IPS-NIHi7 (cell line): ENCODE measurements at regions not wholly inside any gene's neighbourhood (a gene's known extent, or its start where the extent isn't known, plus 50 kb on each side); places are given as distances from the start of the nearest gene placed in this dataset.

ENCODE experiments used
- DNase-seq: peaks from one replicate; pipeline ENCODE4 v3.0.0; 2012; ENCODE audit warnings: mixed read lengths; ENCODE audit errors: extremely low spot score

GRCh38 chr16:86039606-86040005 lies 140.6 kb downstream of the IRF8 start:
- no peak for DNase-seq

GRCh38 chr16:86040496-86040895 lies 141.5 kb downstream of the IRF8 start:
- no peak for DNase-seq

- DNase-seq = no peak
Observed at GRCh38 chr16:86041215-86041614, 142.3 kb downstream of the IRF8 start.

- no peak for DNase-seq
Observed at GRCh38 chr16:86041807-86042206, 142.8 kb downstream of the IRF8 start.

DNA sequence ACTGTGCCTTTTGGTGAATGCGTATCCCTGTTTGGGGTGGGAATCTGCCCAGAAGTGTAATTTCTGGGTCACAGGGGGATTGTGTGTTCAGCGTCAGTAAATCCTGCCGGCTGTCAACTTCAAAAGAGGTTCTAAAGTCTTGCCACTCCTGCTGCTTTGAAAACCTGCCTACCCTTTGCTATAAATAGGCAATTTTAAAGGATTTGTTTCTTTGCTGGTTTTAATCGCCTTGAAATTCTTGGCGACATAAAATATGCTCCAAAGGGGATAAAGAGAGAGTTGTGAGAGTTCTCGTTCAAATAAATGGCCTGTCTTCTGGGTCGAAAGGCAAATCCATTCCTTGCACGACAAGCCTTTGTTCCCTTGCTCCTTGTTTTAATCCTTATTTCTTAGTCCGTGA lies 143.4 kb downstream of the IRF8 start:
- DNase-seq = no peak

- no peak for DNase-seq
Observed at GRCh38 chr16:86042996-86043725, 144.2 kb downstream of the IRF8 start.

- peak; percentile 89 for DNase-seq
Observed at GRCh38 chr16:86044241-86044671, 145.3 kb downstream of the IRF8 start.

DNA sequence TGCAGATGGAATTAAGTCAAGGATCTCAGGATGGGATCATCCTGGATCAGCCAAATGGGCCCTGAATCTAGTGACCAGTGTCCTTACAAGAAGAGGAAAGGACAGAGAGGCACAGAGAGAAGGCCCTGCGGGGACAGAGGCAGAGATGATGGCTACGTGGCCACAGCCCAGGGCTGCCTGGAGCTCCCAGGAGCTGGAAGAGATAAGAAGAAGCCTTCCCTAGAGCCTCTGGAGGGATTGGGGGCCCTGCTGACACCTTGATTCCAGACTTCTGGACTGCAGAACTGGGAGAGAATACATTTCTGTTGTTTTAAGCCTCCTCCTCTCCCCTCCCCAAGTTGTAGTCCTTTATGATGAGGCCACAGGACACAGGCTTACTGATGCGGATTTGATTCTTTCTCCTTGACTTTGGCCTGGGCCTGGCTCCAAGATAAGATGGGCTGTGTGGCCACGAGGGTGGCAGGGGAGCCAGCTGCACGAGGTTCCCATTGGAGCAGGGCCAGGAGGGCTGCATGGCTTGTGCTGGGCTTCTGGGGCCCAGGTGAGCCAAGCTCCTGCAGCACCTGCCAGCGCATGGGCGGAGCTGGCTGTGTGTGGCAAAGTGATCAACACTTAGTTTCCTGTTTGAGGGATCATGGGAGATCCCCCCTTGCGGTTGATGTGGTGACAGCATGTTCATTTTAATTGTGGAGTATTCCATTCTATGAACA lies 146.1 kb downstream of the IRF8 start:
- no peak for DNase-seq

DNA sequence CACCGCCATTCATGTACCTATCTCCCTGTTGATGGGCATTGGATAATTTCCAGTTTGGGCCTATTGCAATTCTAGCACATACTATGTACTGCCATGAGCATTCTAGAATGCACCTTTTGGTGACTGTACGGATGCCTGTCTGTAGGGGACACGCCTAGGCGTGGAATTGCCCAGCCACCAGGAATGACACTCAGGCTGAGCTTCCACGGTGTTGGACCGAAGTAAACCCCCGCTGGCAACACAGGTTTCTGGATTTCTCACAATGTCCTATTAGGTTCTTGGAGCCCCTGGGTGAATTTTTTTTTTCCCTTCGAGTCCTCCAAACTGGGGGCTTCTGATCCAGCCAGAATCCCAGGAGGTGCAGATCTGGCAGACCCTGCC lies 146.6 kb downstream of the IRF8 start:
- no peak for DNase-seq

GRCh38 chr16:86046026-86046425 lies 147.1 kb downstream of the IRF8 start:
- DNase-seq = no peak

DNA sequence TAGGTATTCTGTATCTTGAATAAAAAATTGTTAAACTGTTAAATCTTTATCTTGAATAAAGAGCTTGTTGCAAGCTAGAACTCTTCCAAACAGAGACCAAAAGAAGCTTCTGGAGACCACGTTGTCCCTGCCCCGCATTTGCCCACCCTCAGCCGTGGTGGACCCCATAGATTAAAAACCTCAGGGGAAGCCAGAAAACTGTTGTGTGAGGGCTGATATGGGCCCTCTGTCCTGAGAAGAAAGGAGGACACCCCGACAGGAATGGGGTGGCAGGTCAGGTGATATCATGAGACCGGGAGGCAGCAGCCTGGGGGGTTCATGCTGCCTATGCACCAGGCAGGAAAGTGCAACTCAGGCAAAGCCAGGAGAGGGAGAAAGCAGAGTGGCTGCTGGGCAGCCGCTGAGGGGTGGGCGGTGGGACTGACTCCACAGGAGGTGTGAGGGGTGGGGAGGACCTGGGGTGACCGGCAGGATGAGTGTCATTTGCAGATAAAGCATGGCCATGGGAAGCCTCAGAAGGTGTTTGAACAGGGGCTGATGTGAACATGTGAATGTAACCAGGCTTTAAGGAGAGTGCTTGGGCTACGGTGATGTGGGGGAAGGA lies 147.8 kb downstream of the IRF8 start:
- DNase-seq = no peak

- no peak for DNase-seq
Observed at GRCh38 chr16:86048221-86048620, 149.3 kb downstream of the IRF8 start.

GRCh38 chr16:86048882-86049585 lies 150.1 kb downstream of the IRF8 start:
- no peak for DNase-seq

DNA sequence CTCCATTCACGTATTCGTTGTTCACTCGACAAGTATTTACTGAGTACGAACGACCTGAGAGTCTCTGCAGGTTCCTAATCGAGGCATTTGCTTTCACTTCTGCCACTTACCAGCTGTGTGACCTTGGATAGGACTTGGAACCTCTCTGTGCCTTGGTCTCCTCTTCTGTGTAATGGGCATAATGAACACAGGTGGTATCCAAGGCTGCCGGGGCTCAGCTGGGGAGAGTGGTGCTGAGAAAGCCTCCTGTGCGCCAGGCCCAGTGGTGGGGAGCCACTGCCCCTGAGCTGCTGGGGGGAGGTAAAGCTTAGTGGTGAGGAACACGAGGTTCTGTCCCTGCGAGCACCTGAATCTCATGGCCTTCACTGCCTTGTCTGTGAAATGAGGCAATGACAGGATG lies 150.7 kb downstream of the IRF8 start:
- no peak for DNase-seq

GRCh38 chr16:86050111-86050510 lies 151.1 kb downstream of the IRF8 start:
- DNase-seq = no peak

DNA sequence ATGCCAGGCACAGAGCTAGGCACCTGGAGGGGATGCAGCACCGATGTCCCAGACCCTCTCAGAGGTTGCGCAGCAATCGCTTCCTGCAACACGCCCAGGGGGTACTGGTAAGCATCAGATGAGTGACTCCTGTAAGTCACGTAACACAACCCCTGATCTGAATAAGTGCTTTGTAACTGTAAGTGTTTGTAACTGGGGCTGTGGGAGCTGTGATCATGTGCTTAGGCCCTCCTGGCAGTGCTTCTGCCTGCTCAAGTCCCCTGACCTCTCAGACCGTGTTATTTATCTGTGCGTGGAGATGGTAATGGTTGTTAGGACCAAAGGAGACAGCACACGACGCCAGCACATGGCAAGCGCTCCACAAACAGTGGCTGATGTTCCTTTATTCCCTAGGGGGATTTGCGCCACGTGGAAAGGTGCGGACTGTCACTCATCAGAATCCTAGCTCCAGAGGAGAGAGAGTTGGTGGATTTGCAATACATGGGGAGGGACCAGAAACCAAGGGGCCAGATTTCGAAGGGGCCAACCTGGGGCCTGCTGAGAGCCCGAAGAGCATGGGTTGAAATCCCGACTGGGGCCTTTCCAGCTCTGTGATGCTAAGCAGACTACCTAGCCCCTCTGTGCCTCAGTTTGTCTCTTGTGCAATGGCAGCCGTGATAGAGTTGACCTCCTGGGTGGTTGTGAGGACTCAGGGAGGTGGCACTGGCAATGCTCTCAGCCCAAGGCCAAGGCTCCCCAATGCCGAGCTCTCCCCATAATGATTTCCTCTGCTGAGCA lies 151.8 kb downstream of the IRF8 start:
- DNase-seq = no peak

DNA sequence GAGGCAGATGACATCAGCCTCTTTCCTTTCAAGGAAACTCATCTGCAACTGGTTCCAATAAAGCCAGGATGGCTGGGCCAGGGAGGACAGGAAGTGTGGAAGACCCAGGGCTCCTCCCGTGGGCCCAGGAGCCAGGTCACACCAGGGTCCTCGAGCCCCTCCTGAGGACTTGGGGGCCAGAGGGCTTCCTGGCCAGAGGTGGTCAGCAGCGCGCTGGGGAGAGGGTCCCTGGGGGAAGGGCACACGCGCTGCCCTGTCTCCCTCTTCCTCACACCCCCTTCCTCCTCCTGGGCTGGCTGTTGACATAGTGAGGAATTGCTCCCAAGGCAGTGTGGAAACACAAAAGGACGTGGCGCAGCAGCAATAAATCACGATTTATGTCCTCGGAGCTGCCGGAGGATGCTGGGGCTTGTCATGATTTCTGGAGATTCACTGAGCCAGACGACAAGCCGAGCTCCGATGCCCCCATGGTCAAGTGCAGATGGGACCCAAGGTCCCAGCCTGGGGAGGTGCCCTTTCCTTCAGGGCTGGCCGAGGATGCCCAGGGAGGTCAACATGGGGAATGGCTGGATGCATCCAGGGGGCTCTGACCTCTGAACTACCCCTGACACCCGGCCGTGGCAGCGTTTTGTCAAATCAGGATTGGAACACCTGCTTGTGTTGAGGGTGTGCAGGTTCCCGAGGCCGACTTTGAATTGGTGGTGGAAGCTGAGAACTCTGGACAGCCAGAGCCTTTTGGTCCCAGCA lies 152.6 kb downstream of the IRF8 start:
- DNase-seq = no peak

GRCh38 chr16:86052115-86052670 lies 153.2 kb downstream of the IRF8 start:
- no peak for DNase-seq

DNA sequence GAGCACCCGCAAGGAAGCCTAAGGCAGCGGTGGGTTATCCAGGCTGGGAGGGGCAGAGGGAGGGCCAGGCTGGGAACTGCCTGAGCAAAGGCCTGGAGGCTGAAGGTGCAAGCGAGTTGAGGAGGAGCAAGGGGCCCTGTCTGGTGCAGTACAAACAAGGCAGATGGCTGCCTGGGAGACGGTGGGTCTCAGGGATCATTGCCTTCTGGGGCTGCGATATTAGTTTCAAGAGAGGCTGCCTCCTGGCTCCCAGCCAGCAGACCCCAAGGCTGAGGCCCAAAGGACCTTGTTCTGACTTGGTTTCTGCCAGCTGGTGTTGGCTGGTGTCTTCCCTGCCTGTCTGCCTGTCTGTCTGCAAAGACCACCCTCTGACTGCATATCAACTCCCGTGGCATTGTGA lies 154.0 kb downstream of the IRF8 start:
- no peak for DNase-seq
